GM18505 (cell line): ENCODE measurements at regions not wholly inside any gene's neighbourhood (a gene's known extent, or its start where the extent isn't known, plus 50 kb on each side); places are given as distances from the start of the nearest gene placed in this dataset.

Source experiments
- ATAC-seq: cut with Tn5 transposase; IDR thresholded peaks from one replicate; pipeline ENCODE4 v1.9.1; 2021; ENCODE audit not compliant: unreplicated experiment
- POLR2A ChIP-seq: IDR thresholded peaks from 4 replicates; pipeline ENCODE4 v1.6.1; 2011; ENCODE audit warnings: borderline replicate concordance; ENCODE audit not compliant: insufficient read depth, insufficient read length; ENCODE audit errors: extremely low read depth

GRCh38 chr5:82358457-82358856 lies 80.3 kb upstream of the RPS23 start:
- no peak for TF ChIP-seq POLR2A
- no peak for ATAC-seq

GRCh38 chr5:82356808-82357671 lies 78.9 kb upstream of the RPS23 start:
- ATAC-seq, result peak; percentile 48
- TF ChIP-seq POLR2A, result no peak

GRCh38 chr5:82356021-82356420 lies 77.9 kb upstream of the RPS23 start:
- ATAC-seq, result no peak
- TF ChIP-seq POLR2A, result no peak

GRCh38 chr5:82355496-82355895 lies 77.3 kb upstream of the RPS23 start:
- TF ChIP-seq POLR2A, result no peak
- no peak for ATAC-seq

- no peak for ATAC-seq
- no peak for TF ChIP-seq POLR2A
These were observed 76.9 kb upstream of the RPS23 start for GRCh38 chr5:82355053-82355452.

- ATAC-seq, result no peak
- TF ChIP-seq POLR2A, result no peak
These were observed 76.4 kb upstream of the RPS23 start for GRCh38 chr5:82354543-82354942.

GRCh38 chr5:82353522-82353921 lies 75.4 kb upstream of the RPS23 start:
- no peak for ATAC-seq
- no peak for TF ChIP-seq POLR2A

GRCh38 chr5:82352146-82352791 lies 74.1 kb upstream of the RPS23 start:
- no peak for ATAC-seq
- TF ChIP-seq POLR2A, result no peak

GRCh38 chr5:82351754-82352145 lies 73.6 kb upstream of the RPS23 start:
- ATAC-seq, result peak; percentile 74
- TF ChIP-seq POLR2A, result no peak

GRCh38 chr5:82351297-82351696 lies 73.1 kb upstream of the RPS23 start:
- no peak for ATAC-seq
- no peak for TF ChIP-seq POLR2A

- no peak for ATAC-seq
- TF ChIP-seq POLR2A, result no peak
These were observed 71.5 kb upstream of the RPS23 start for GRCh38 chr5:82349652-82350051.

GRCh38 chr5:82348784-82349425 lies 70.8 kb upstream of the RPS23 start:
- no peak for ATAC-seq
- no peak for TF ChIP-seq POLR2A

GRCh38 chr5:82347201-82347865 lies 69.2 kb upstream of the RPS23 start:
- TF ChIP-seq POLR2A, result no peak
- ATAC-seq, result no peak
